HepG2 (cell line): ENCODE measurements at regions not wholly inside any gene's neighbourhood (a gene's known extent, or its start where the extent isn't known, plus 50 kb on each side); places are given as distances from the start of the nearest gene placed in this dataset.

Experiments used
- ATAC-seq: fragments of 200-7000 bp; cut with Tn5 transposase; 3 replicates; pipeline ENCODE4 v1.9.1; 2020; ENCODE audit warnings: mild to moderate bottlenecking, moderate library complexity
- BruUV-seq: library from RNA; stranded (reverse); fragments of 400-500 nt; replicated peaks from 2 replicates; lab custom pipeline; 2021; lab: Mats Ljungman, UMichigan
- CTCF ChIA-PET: fragments of 300-600 bp; formaldehyde crosslinking; extraction: SDS; loops from one replicate; lab custom pipeline; 2021; ENCODE audit warnings: low total read pairs, inconsistent platforms, low intra/inter-chr PET ratio; lab: Yijun Ruan, JAX
- POLR2A ChIA-PET: fragments of 350-600 bp; sonication (Branson Sonifier 250); formaldehyde crosslinking; loops from one replicate; lab custom pipeline; 2020; ENCODE audit warnings: antibody characterized with exemption, inconsistent platforms; lab: Yijun Ruan, JAX
- DNase-seq: peaks from one replicate; pipeline ENCODE4 v3.0.0-alpha.2; 2015; ENCODE audit warnings: low spot score
- FAIRE-seq: peaks from 3 replicates; lab custom pipeline; 2011; peaks lifted over from hg19 to GRCh38; lab: Jason Lieb, UNC
- H2AFZ ChIP-seq: one replicate; pipeline ENCODE4 v1.6.1; 2011; ENCODE audit warnings: low read length, inconsistent platforms
- H3K27ac ChIP-seq: fragments of 300-600 bp; 3 replicates; pipeline ENCODE4 v1.8.0; 2011; ENCODE audit warnings: mixed run types, mild to moderate bottlenecking, mixed read lengths, low read length, inconsistent platforms; ENCODE audit not compliant: insufficient read depth; ENCODE audit errors: extremely low read length
- H3K27me3 ChIP-seq, 2 experiments: fragments of 200-600 bp in 1 of 2; 2 replicates in 1 of 2; 3 replicates in 1 of 2; pipeline versions ENCODE4 v1.6.0 to v1.8.0; 2011; ENCODE audit warnings: low read length in 2 of 2, mild to moderate bottlenecking in 2 of 2, moderate library complexity in 2 of 2, inconsistent platforms in 1 of 2; ENCODE audit not compliant: insufficient read depth in 2 of 2, control insufficient read depth in 1 of 2
- H3K36me3 ChIP-seq, 2 experiments: fragments of 200-600 bp in 1 of 2; replicated peaks in 1 of 2; 2 replicates in 1 of 2; 3 replicates in 1 of 2; pipeline versions ENCODE4 v1.5.1 to v1.8.0; 2011; ENCODE audit warnings: low read length in 2 of 2, inconsistent platforms in 1 of 2; ENCODE audit not compliant: insufficient read depth in 2 of 2, control insufficient read depth in 1 of 2
- H3K4me1 ChIP-seq: 2 replicates; pipeline ENCODE4 v1.5.1; 2012; ENCODE audit warnings: low read length, inconsistent platforms; ENCODE audit not compliant: insufficient read depth
- H3K4me2 ChIP-seq: 2 replicates; pipeline ENCODE4 v1.6.0; 2011; ENCODE audit warnings: low read depth, low read length, inconsistent platforms
- H3K4me3 ChIP-seq, 3 experiments: fragments of 200-600 bp in 1 of 3; sonication (generic), shearing (Covaris generic) in 1 of 3; replicated peaks in 1 of 3; 2 replicates each; pipeline ENCODE4 v1.5.1; 2011 to 2016; ENCODE audit warnings: low read length in 3 of 3, inconsistent platforms in 2 of 3, low read depth in 2 of 3, mild to moderate bottlenecking in 2 of 3, control low read depth in 1 of 3, mixed read lengths in 1 of 3; ENCODE audit not compliant: insufficient read depth in 1 of 3
- H3K79me2 ChIP-seq: one replicate; pipeline ENCODE4 v1.6.1; 2011; ENCODE audit warnings: low read length, inconsistent platforms; ENCODE audit not compliant: insufficient read depth
- H3K9ac ChIP-seq: 2 replicates; pipeline ENCODE4 v1.6.0; 2011; ENCODE audit warnings: mild to moderate bottlenecking, low read depth, low read length, inconsistent platforms; ENCODE audit not compliant: insufficient read depth
- H3K9me3 ChIP-seq: 2 replicates; pipeline ENCODE4 v1.5.1; 2012; ENCODE audit warnings: mild to moderate bottlenecking, low read length
- H4K20me1 ChIP-seq: 2 replicates; pipeline ENCODE4 v1.6.0; 2011; ENCODE audit warnings: inconsistent platforms, mild to moderate bottlenecking, low read length, moderate library complexity; ENCODE audit not compliant: insufficient read depth
- CREB1 ChIP-seq, 2 experiments: fragments of 450-650 bp in 1 of 2; IDR thresholded peaks; 2 replicates each; pipeline ENCODE4 v1.6.1; 2016 to 2017; ENCODE audit warnings: control low read depth in 1 of 2, mild to moderate bottlenecking in 1 of 2, missing compliant biosample characterization in 1 of 2, missing genetic modification characterization in 1 of 2
- FLYWCH1 ChIP-seq: sonication (generic); formaldehyde crosslinking; IDR thresholded peaks from 2 replicates; pipeline ENCODE4 v1.8.1; 2023; ENCODE audit warnings: mild to moderate bottlenecking, missing genetic modification reagents
- HIVEP1 ChIP-seq: sonication (generic); formaldehyde crosslinking; IDR thresholded peaks from 2 replicates; pipeline ENCODE4 v1.4.0; 2020; ENCODE audit warnings: mild to moderate bottlenecking, missing genetic modification reagents
- HMGXB3 ChIP-seq: sonication (generic); formaldehyde crosslinking; IDR thresholded peaks from 2 replicates; pipeline ENCODE4 v1.4.0; 2020; ENCODE audit warnings: missing genetic modification reagents, borderline replicate concordance
- NR2F1 ChIP-seq, 2 experiments: fragments of 450-650 bp in 1 of 2; formaldehyde crosslinking in 1 of 2; IDR thresholded peaks; 2 replicates each; pipeline versions ENCODE4 v1.5.0 to v1.6.1; 2016 to 2020; ENCODE audit warnings: mild to moderate bottlenecking in 1 of 2, missing compliant biosample characterization in 1 of 2, missing genetic modification reagents in 1 of 2, moderate library complexity in 1 of 2
- WGBS: methylation state at CpG from one replicate; pipeline ENCODE4 v1.1.6; 2017; ENCODE audit warnings: low lambda C conversion rate; 5-methylcytosine and 5-hydroxymethylcytosine counted together
- in situ Hi-C: cut with HindIII; loops from 2 replicates; pipeline ENCODE4 v1.10.0; 2017; ENCODE audit warnings: low pct_unique_long_range_greater_than_20kb; ENCODE audit not compliant: extremely low pct_ligation_motif_present
- intact Hi-C: fragments of 100-400 bp; cut with micrococcal nuclease; formaldehyde crosslinking; loops from one replicate; pipeline ENCODE4 v1.10.0; 2022; ENCODE audit not compliant: unreplicated experiment
- TF ChIP-seq, protein P1 (sequence below): sonication (generic); formaldehyde crosslinking; conservative IDR thresholded peaks from 2 replicates; pipeline ENCODE4 v1.4.0; 2020; ENCODE audit warnings: mild to moderate bottlenecking, missing genetic modification reagents, moderate library complexity

- H3K27me3 ChIP-seq, result no peaks in the 10 kb centered on the region
- FAIRE-seq, result no peak
- no TSS peak for BruUV-seq
- 0% methylated on average over 1 of the region's 1 CpG for WGBS
- TF ChIP-seq FLYWCH1 (no peak), HIVEP1 (no peak)
- H3K4me3 ChIP-seq, result no peak overlapping the region
- DNase-seq, result no peak
- H3K4me1 ChIP-seq, result peaks cover 7% of the 10 kb centered on the region
- H3K9ac ChIP-seq, result no peak overlapping the region
- no peak for ATAC-seq
- intact Hi-C loops (loop anchor here (2.0 to 10.0 kb wide), 5 partner anchors 58 to 828 kb away; no protein-coding TSS in a partner anchor), in situ Hi-C loops (loop anchor here (10.0 kb wide), 1 partner anchor 545 kb away; no protein-coding TSS in a partner anchor)
- H2AFZ ChIP-seq, result no peak overlapping the region
- no peaks in the 10 kb centered on the region for H3K9me3 ChIP-seq
- POLR2A ChIA-PET, result no interaction called here
- H3K36me3 ChIP-seq, result no peaks in the 10 kb centered on the region
- H3K79me2 ChIP-seq, result no peaks in the 10 kb centered on the region
- no peaks in the 10 kb centered on the region for H4K20me1 ChIP-seq
- no peak overlapping the region for H3K4me2 ChIP-seq
- H3K27ac ChIP-seq, result no peak overlapping the region
- CTCF ChIA-PET, result no interaction called here
Observed at GRCh38 chr5:109469896-109470662, 60.3 kb upstream of the PJA2 start.

- intact Hi-C loops (loop anchor here (1.0 to 10.0 kb wide), 6 partner anchors 57 to 827 kb away; no protein-coding TSS in a partner anchor), in situ Hi-C loops (no loop called here)
- H3K9ac ChIP-seq, result no peak overlapping the region
- H3K4me2 ChIP-seq, result peak overlapping the region; percentile 41
- ATAC-seq, result peak; percentile 95
- no peaks in the 10 kb centered on the region for H3K9me3 ChIP-seq
- no peak overlapping the region for H3K27ac ChIP-seq
- ChIA-PET CTCF (interaction anchor here (1.1 to 1.4 kb wide), 2 partner anchors 545 to 788 kb away, joined by 4 to 5 read pairs; no protein-coding TSS in a partner anchor), POLR2A (no interaction called here)
- BruUV-seq, result no TSS peak
- H4K20me1 ChIP-seq, result no peaks in the 10 kb centered on the region
- no peak overlapping the region for H2AFZ ChIP-seq
- DNase-seq, result peak; percentile 88
- H3K36me3 ChIP-seq, result no peaks in the 10 kb centered on the region
- H3K79me2 ChIP-seq, result no peaks in the 10 kb centered on the region
- H3K4me1 ChIP-seq, result peaks cover 7% of the 10 kb centered on the region
- no peak overlapping the region for H3K4me3 ChIP-seq
- peak; percentile 97 for FAIRE-seq
- no peaks in the 10 kb centered on the region for H3K27me3 ChIP-seq
- 0% methylated on average over 4 of the region's 4 CpGs for WGBS
- TF ChIP-seq NR2F1 (CRISPR knock-in tag; IDR thresholded peaks at IDR 0.05) (0 out of 4 replicates have a peak, but pooled peaks of 1 of the 2 experiments have one; percentile 20), HMGXB3 (CRISPR knock-in tag) (0 out of 2 replicates have a peak, but pooled peaks have one; percentile 22), CREB1 (IDR thresholded peaks at IDR 0.05) (peak; percentile 40; the same call in 1 of the 2 replicates), CREB1 (CRISPR knock-in tag; IDR thresholded peaks at IDR 0.05) (no peak)
- TF ChIP-seq, protein P1, sequence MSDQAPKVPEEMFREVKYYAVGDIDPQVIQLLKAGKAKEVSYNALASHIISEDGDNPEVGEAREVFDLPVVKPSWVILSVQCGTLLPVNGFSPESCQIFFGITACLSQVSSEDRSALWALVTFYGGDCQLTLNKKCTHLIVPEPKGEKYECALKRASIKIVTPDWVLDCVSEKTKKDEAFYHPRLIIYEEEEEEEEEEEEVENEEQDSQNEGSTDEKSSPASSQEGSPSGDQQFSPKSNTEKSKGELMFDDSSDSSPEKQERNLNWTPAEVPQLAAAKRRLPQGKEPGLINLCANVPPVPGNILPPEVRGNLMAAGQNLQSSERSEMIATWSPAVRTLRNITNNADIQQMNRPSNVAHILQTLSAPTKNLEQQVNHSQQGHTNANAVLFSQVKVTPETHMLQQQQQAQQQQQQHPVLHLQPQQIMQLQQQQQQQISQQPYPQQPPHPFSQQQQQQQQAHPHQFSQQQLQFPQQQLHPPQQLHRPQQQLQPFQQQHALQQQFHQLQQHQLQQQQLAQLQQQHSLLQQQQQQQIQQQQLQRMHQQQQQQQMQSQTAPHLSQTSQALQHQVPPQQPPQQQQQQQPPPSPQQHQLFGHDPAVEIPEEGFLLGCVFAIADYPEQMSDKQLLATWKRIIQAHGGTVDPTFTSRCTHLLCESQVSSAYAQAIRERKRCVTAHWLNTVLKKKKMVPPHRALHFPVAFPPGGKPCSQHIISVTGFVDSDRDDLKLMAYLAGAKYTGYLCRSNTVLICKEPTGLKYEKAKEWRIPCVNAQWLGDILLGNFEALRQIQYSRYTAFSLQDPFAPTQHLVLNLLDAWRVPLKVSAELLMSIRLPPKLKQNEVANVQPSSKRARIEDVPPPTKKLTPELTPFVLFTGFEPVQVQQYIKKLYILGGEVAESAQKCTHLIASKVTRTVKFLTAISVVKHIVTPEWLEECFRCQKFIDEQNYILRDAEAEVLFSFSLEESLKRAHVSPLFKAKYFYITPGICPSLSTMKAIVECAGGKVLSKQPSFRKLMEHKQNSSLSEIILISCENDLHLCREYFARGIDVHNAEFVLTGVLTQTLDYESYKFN (CRISPR knock-in tag), result peak; percentile 30; the same call in 1 of the 2 replicates
Observed at GRCh38 chr5:109468737-109469420, 59.1 kb upstream of the PJA2 start.
